Urothelium cell line (cell line): ENCODE measurements at regions not wholly inside any gene's neighbourhood (a gene's known extent, or its start where the extent isn't known, plus 50 kb on each side); places are given as distances from the start of the nearest gene placed in this dataset.

Experiments used
- DNase-seq: peaks from one replicate; pipeline ENCODE4 v3.0.0; 2011; ENCODE audit warnings: low spot score, mixed read lengths
- FAIRE-seq: peaks from 2 replicates; lab custom pipeline; 2011; peaks lifted over from hg19 to GRCh38; lab: Jason Lieb, UNC

- DNase-seq, result no peak
Observed at GRCh38 chr17:15048933-15049794, 216.0 kb downstream of the PMP22 start.

GRCh38 chr17:15048381-15048780 lies 216.7 kb downstream of the PMP22 start:
- DNase-seq (no peak), FAIRE-seq (no peak)

More at GRCh38 chr17:15048933-15049794, 216.0 kb downstream of the PMP22 start:
- FAIRE-seq, result no peak

GRCh38 chr17:15042311-15042710 lies 222.8 kb downstream of the PMP22 start:
- DNase-seq (no peak), FAIRE-seq (no peak)

GRCh38 chr17:15039366-15039765 lies 225.8 kb downstream of the PMP22 start:
- FAIRE-seq (no peak), DNase-seq (peak; percentile 13)

- no peak for FAIRE-seq
- peak; percentile 4 for DNase-seq
Observed at GRCh38 chr17:15038656-15039055, 226.5 kb downstream of the PMP22 start.

GRCh38 chr17:15036238-15036637 lies 228.9 kb downstream of the PMP22 start:
- FAIRE-seq (no peak), DNase-seq (no peak)

GRCh38 chr17:15031975-15032374 lies 233.2 kb downstream of the PMP22 start:
- FAIRE-seq (no peak), DNase-seq (no peak)

- DNase-seq (no peak), FAIRE-seq (no peak)
Observed at GRCh38 chr17:15029469-15029868, 235.7 kb downstream of the PMP22 start.

GRCh38 chr17:15027853-15028252 lies 237.3 kb downstream of the PMP22 start:
- FAIRE-seq (no peak), DNase-seq (no peak)

GRCh38 chr17:15026088-15026487 lies 239.0 kb downstream of the PMP22 start:
- FAIRE-seq, result no peak
- no peak for DNase-seq

- no peak for DNase-seq
- FAIRE-seq, result no peak
Observed at GRCh38 chr17:15023589-15024336, 241.4 kb downstream of the PMP22 start.

GRCh38 chr17:15019158-15019557 lies 246.0 kb downstream of the PMP22 start:
- FAIRE-seq (no peak), DNase-seq (no peak)

GRCh38 chr17:15012351-15012980 lies 252.7 kb downstream of the PMP22 start:
- DNase-seq, result no peak
- FAIRE-seq, result no peak

- DNase-seq (no peak), FAIRE-seq (no peak)
Observed at GRCh38 chr17:15009087-15009486, 256.0 kb downstream of the PMP22 start.

- DNase-seq (no peak), FAIRE-seq (no peak)
Observed at GRCh38 chr17:15007147-15007553, 258.0 kb downstream of the PMP22 start.

- DNase-seq (no peak), FAIRE-seq (no peak)
Observed at GRCh38 chr17:15006421-15007128, 258.6 kb downstream of the PMP22 start.

- no peak for DNase-seq
- FAIRE-seq, result no peak
Observed at GRCh38 chr17:15000661-15001060, 264.5 kb downstream of the PMP22 start.

- DNase-seq (no peak), FAIRE-seq (no peak)
Observed at GRCh38 chr17:14997290-14997689, 267.8 kb downstream of the PMP22 start.

GRCh38 chr17:14986127-14986526 lies 279.0 kb downstream of the PMP22 start:
- FAIRE-seq, result no peak
- DNase-seq, result no peak

- no peak for DNase-seq
- no peak for FAIRE-seq
Observed at GRCh38 chr17:14972844-14973243, 292.3 kb downstream of the PMP22 start.

- FAIRE-seq (no peak), DNase-seq (no peak)
Observed at GRCh38 chr17:14971054-14971453, 294.1 kb downstream of the PMP22 start.
